NCI-H1417 (cell line): ENCODE measurements at regions not wholly inside any gene's neighbourhood (a gene's known extent, or its start where the extent isn't known, plus 50 kb on each side); places are given as distances from the start of the nearest gene placed in this dataset.
A peak's percentile ranks its signal among the peaks of the same experiment; 100 is the strongest.
"Not testable (repeated sequence)": the region's sequence is repeated elsewhere in the genome, so short reads cannot be mapped to it uniquely, and the experiment has no call there.

Source experiments
- DNase-seq, 3 experiments: peaks; one replicate each; lab custom pipeline; 2025; lab: John Stamatoyannopoulos, UW

DNA sequence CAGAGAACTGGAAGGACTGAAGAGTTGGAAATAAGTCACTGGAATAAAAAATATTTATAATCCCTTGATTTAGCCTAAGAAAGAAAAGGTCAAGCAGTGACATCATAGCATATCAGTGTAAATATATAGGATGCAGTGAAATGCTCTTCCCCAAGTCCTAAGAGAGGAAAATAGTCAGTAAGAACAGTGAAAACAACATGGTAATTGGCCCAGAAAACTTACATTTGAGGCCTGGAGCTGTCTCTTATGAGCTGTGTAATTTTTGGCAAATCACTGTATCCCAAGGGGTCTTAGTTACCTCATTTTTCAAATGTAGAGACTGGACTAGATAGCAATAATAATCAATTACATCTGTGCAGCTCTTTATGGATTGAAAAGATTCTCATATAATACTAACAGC lies 255.7 kb upstream of the AR start:
- no peak for DNase-seq

- DNase-seq = no peak
Observed at GRCh38 chrX:67289055-67289499, 254.7 kb upstream of the AR start.

DNA sequence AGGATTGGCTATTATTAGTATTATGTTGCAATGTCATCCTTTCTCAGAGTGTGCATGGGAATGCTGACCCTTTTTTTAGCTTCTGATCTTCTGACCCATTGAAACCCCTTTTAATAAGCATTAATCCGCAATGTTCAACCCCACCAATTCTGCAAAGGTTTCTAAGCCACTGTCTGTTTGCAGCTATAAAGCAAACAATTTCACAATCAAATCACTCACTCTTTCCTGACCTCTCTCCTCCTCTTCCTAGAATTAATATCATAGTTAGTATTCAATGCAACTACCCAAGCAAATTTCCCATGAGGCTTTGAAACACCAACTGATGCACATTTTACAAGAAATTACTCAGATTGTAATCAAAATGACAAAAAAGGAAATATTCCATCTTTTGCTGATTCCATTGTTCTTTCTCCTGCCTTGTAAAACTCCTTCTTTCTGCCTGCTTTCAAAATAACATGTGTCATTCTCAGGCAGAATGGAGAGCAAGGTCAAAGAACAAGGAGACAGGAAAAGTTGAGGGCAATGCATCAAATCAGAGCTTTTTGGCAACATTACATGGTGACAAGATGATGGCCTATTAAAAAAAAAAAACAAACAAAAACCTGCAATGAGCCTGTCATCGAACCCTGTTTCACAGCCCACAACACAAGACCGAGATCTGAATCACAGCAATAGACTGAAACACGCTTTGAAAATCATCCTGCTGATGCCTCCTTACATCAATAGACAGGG lies 253.2 kb upstream of the AR start:
- DNase-seq = no peak

DNA sequence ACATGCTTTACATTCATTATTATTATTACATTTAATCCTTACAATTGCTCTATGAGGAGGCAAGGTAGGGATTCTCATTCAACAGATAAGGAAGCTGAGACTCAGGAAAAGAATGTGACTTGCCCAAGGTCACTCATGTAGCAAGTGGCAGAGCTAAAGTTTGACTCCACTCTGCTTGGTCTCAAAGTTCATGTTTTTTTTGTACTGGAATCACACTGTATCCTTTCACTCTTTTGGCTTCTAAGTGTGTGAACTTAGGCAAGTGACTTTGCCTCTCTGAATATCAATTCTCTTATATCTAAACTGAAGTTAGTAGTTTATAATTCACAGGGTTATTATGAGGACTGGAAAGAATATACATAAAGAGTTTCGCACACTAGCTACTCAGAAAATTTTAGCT lies 247.9 kb upstream of the AR start:
- DNase-seq = no peak

DNA sequence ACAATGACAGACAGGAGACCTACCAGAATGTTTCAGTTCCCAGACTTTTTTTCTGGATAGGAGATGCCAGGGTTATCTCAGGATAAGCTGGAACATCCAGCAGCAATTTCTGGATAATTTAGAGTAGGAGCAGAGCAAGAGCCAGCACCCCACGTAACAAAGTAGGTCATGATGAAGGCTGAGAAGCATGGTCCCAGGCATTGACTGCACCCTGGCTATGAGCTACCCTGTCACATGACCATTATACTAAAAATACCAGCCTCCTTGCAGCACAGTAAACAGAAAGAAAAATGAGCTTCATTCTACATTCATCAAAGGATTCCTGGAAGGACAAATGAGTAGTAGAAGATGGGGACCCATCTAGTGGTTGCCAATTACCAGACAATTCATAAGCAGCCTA lies 247.4 kb upstream of the AR start:
- DNase-seq = no peak

- DNase-seq = no peak
Observed at GRCh38 chrX:67317725-67318124, 226.1 kb upstream of the AR start.

DNA sequence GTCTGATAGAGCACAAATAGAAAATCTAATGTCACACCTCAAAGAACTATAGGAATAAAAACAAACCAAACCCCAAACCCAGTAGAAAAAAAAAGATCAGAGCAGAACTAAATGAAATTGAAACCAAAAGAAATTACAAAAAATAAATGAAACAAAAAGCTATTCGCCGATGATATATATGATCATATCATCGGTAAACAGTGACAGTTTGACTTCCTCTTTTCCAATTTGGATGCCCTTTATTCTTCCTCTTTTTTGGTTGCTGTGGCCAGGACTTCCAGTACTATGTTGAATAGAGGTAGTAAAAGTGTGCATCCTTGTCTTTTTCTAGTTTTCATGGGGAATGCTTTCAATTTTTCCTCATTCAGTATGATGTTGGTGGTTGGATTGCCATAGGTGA lies 215.3 kb upstream of the AR start:
- DNase-seq = no peak

DNA sequence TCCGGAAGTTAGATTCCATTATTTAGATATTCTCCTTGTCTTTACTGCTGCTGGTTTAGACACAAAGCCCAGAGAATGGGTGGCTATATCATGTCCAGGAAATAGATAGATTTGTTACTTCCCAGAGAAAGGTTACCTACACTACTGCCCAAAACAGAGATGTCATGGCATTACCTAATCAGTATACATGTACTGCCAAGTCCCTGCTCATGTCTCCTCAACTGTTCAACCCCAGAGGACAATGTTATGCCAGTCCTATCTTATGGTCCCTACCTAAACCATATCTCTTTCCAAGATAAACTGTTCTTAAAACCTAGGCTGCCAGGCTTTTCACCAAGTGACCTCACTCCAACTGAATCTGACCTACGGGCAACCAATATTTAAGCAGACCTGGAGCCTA lies 209.5 kb upstream of the AR start:
- DNase-seq = no peak

GRCh38 chrX:67338262-67338661 lies 205.6 kb upstream of the AR start:
- DNase-seq = no peak

GRCh38 chrX:67342138-67342537 lies 201.7 kb upstream of the AR start:
- no peak for DNase-seq

DNA sequence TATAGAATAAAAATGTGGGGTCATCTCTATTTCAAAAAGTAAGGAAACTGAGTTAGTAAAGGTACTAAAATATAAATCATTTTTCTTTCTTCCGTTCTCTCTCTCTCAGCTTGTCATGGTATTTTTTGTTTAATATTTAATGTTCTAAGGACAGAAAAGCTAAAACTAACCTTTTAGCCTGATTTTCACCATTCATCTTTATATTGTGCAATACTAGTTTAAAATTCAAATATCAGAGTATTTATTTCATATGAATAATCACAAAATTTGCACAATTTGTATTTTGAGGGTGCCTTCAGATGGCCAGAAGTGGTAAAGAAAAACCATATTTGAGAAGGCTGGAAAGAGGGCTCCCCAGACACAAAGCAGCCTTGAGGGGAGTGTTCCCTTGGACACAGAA lies 197.6 kb upstream of the AR start:
- no peak for DNase-seq

DNA sequence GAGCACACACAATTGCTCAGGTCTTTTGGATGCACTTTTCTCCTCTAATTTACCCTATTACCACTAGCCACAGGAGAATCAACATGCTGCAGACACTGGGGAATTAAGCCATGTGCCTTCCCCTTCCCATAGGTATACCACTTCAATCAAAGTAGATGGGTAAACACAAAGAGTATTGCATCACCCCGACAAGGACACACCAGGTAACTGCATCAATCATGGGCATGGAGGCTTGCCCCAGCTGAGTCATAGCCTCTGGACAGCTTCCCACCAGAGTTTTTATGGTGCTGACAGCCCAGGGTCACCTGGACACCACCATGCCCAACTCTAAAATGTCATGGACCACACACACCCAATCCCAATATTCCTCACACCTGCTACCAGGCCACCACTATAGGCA lies 197.2 kb upstream of the AR start:
- peak in 1 of 3 experiments; percentile 3 for DNase-seq

GRCh38 chrX:67347145-67347544 lies 196.7 kb upstream of the AR start:
- DNase-seq = no peak

- DNase-seq = no peak
Observed at GRCh38 chrX:67351411-67351810, 192.4 kb upstream of the AR start.

- no peak for DNase-seq
Observed at GRCh38 chrX:67353651-67354370, 190.0 kb upstream of the AR start.

DNA sequence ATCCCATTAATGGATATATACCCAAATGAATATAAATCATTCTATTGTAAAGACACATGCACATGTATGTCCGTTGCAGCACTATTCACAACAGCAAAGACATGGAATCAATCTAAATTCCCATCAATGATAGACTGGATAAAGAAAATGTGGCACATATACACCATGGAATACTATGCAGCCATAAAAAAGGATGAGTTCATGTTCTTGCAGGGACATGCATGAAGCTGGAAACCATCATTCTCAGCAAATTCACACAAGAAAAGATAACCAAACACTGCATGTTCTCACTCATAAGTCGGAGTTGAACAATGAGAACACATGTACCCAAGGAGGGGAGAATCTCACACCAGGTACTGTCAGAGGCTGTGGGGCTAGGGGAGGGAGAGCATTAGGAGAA lies 182.6 kb upstream of the AR start:
- not testable (repeated sequence) for DNase-seq

- DNase-seq = no peak
Observed at GRCh38 chrX:67384403-67384802, 159.4 kb upstream of the AR start.

DNA sequence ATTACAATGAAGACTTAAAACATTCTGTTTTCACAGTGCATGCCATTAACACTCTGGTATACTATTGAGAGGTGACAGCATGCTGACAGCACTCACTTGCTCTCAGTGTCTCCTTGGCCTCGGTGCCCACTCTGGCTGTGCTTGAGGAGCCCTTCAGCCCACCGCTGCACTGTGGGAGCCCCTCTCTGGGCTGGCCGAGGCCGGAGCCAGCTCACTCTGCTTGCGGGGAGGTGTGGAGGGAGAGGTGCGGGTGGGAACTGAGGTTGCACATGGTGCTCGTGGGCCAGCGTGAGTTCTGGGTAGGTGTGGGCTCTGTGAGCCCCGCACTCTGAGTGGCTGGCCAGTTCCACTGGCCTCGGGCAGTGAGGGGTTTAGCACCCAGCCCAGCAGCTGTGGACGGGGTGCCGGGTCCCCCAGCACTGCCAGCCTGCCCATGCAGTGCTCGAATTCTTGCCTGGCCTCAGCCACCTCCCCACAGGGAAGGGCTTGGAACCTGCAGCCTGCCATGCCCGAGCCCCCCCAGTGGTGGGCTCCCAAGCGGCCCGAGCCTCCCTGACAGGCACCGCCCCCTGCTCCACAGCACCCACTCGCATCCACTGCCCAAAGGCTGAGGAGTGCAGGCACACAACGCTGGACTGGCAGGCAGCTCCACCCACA lies 135.3 kb upstream of the AR start:
- no peak for DNase-seq

- no peak for DNase-seq
Observed at GRCh38 chrX:67415937-67416336, 127.9 kb upstream of the AR start.

DNA sequence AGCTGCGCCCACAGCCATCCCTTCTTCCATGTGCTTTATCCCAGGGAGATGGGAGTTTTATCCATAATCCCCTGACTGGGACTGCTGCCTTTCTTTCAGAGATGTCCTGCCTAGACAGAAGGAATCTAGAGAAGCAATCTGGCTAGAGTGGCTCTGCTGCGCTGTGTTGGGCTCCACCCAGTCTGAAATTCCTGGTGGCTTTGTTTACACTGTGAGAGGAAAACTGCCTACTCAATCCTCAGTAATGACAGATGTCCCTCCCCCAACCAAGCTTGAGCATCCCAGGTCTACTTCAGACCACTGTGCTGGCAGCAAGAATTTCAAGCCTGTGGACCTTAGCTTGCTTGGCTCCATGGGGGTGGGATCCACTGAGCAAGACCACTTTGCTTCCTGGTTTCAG lies 116.9 kb upstream of the AR start:
- no peak for DNase-seq

GRCh38 chrX:67435536-67435935 lies 108.3 kb upstream of the AR start:
- DNase-seq = no peak

DNA sequence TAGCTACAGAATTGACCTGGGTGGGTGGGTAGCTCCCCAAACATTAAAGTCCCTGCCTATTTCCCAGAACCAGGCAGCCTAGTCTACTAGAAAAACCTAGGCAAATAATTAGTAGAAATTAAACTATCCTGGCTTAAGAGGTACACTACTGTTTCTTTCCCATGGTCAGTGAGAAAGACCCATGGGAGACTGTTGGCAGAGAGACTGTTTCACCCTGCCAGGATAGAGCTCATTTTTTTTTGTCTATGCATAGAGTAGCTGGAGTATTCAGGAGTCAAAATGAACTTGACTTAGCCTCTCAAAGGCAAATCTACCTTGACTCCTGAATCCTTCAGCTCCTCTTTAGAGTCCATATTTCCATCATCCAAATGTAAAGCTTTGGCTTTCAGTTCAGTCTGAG lies 107.0 kb upstream of the AR start:
- no peak for DNase-seq

- DNase-seq = no peak
Observed at GRCh38 chrX:67437821-67438220, 106.0 kb upstream of the AR start.
